NT2/D1 (cell line): ENCODE measurements at regions not wholly inside any gene's neighbourhood (a gene's known extent, or its start where the extent isn't known, plus 50 kb on each side); places are given as distances from the start of the nearest gene placed in this dataset.

ENCODE experiments used
- SUZ12 ChIP-seq: IDR thresholded peaks from 2 replicates; pipeline ENCODE4 v1.6.1; 2011; ENCODE audit not compliant: insufficient read length, insufficient read depth; ENCODE audit errors: extremely low read depth
- ZNF274 ChIP-seq: IDR thresholded peaks from 2 replicates; pipeline ENCODE4 v1.6.1; 2011; ENCODE audit warnings: mild to moderate bottlenecking, low read depth, low read length

DNA sequence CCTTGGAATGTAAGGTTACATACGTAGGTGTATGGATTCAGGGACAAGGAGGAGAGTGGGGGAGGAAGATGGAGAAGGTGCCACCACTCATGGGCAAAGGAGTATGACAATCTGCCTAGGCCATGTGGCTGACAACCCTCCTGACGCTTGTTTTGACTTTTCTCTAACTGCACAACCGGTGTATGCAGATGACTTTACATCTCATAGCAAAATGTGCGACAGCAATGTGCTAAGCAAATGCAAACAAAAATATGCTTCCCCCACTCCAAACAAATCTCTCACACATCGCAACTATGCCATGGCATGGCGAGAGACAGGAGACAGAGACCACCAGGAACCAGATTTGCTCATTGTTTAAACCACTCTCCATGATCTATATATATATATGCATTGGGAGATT is 191.8 kb downstream of the BLID start:
- TF ChIP-seq SUZ12 (no peak), ZNF274 (no peak)
